ENCODE measurements at regions not wholly inside any gene's neighbourhood (a gene's known extent, or its start where the extent isn't known, plus 50 kb on each side); places are given as distances from the start of the nearest gene placed in this dataset.

DNA sequence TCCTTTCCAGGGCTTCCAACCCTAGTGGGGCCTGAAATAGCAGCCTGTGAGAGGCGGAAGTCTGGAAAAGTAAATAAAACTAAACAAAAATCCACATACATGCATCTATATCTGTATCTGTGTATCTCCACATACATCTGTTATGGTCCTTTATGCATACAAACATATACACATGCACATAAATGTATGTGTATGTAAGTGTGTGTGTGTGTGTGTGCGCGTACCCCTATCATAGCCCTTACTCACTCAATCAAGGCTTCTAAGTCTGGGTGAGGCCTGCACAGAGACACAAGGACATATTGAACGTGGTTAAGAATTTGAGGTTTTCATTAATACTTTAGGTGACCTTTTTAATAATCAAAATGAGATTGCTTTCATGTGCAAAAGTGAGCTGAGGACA lies 98.9 kb upstream of the CYRIA start:
- H4K20me1 ChIP-seq (ENCODE audit: insufficient read depth, poor library complexity, severe bottlenecking) = no peaks in the 10 kb centered on the region
- no peak overlapping the region for H2AFZ ChIP-seq
- no peak for DNase-seq (ENCODE audit: low spot score)
- H3K4me3 ChIP-seq = no peak overlapping the region
- H3K79me2 ChIP-seq = no peaks in the 10 kb centered on the region
- H3K27ac ChIP-seq = no peak overlapping the region
- H3K9me3 ChIP-seq (ENCODE audit: low read depth) = no peaks in the 10 kb centered on the region
- H3K4me2 ChIP-seq = no peak overlapping the region
- no peaks in the 10 kb centered on the region for H3K4me1 ChIP-seq (ENCODE audit: insufficient read depth)
- WGBS (ENCODE audit: low lambda C conversion rate, missing lambda C conversion rate) = 96% methylated on average over 4 of the region's 4 CpGs
- no peaks in the 10 kb centered on the region for H3K9me2 ChIP-seq (replicated peaks; ENCODE audit: insufficient read depth)
- H3K36me3 ChIP-seq (replicated peaks; ENCODE audit: insufficient read depth, low read depth) = no peaks in the 10 kb centered on the region
- no peak for TF ChIP-seq EZH2phosphoT487 (IDR thresholded peaks at IDR 0.05; ENCODE audit: low read depth, severe bottlenecking, unreplicated experiment)
- TF ChIP-seq EZH2 (IDR thresholded peaks at IDR 0.05; ENCODE audit: borderline replicate concordance) = no peak
- TF ChIP-seq, protein P1, sequence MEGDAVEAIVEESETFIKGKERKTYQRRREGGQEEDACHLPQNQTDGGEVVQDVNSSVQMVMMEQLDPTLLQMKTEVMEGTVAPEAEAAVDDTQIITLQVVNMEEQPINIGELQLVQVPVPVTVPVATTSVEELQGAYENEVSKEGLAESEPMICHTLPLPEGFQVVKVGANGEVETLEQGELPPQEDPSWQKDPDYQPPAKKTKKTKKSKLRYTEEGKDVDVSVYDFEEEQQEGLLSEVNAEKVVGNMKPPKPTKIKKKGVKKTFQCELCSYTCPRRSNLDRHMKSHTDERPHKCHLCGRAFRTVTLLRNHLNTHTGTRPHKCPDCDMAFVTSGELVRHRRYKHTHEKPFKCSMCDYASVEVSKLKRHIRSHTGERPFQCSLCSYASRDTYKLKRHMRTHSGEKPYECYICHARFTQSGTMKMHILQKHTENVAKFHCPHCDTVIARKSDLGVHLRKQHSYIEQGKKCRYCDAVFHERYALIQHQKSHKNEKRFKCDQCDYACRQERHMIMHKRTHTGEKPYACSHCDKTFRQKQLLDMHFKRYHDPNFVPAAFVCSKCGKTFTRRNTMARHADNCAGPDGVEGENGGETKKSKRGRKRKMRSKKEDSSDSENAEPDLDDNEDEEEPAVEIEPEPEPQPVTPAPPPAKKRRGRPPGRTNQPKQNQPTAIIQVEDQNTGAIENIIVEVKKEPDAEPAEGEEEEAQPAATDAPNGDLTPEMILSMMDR (IDR thresholded peaks at IDR 0.05; ENCODE audit: poor library complexity) = no peak
- H3K27me3 ChIP-seq = no peaks in the 10 kb centered on the region

- no peaks in the 10 kb centered on the region for H4K20me1 ChIP-seq (ENCODE audit: insufficient read depth, poor library complexity, severe bottlenecking)
- H3K36me3 ChIP-seq (replicated peaks; ENCODE audit: insufficient read depth, low read depth) = no peaks in the 10 kb centered on the region
- no peaks in the 10 kb centered on the region for H3K79me2 ChIP-seq
- TF ChIP-seq EZH2 (IDR thresholded peaks at IDR 0.05; ENCODE audit: borderline replicate concordance) = no peak
- TF ChIP-seq, protein P1 (IDR thresholded peaks at IDR 0.05; ENCODE audit: poor library complexity) = no peak
- no peak for TF ChIP-seq EZH2phosphoT487 (IDR thresholded peaks at IDR 0.05; ENCODE audit: low read depth, severe bottlenecking, unreplicated experiment)
- no peaks in the 10 kb centered on the region for H3K27me3 ChIP-seq
- peak; percentile 12 for DNase-seq (ENCODE audit: low spot score)
- no peak overlapping the region for H2AFZ ChIP-seq
- H3K4me3 ChIP-seq = no peak overlapping the region
- no peaks in the 10 kb centered on the region for H3K9me3 ChIP-seq (ENCODE audit: low read depth)
- WGBS (ENCODE audit: low lambda C conversion rate, missing lambda C conversion rate) = 64% methylated on average over 4 of the region's 4 CpGs
- no peak overlapping the region for H3K27ac ChIP-seq
- no peaks in the 10 kb centered on the region for H3K4me1 ChIP-seq (ENCODE audit: insufficient read depth)
- H3K9me2 ChIP-seq (replicated peaks; ENCODE audit: insufficient read depth) = no peaks in the 10 kb centered on the region
- H3K4me2 ChIP-seq = peak overlapping the region; percentile 38
These were observed 97.9 kb upstream of the CYRIA start for GRCh38 chr2:16763493-16763899.

DNA sequence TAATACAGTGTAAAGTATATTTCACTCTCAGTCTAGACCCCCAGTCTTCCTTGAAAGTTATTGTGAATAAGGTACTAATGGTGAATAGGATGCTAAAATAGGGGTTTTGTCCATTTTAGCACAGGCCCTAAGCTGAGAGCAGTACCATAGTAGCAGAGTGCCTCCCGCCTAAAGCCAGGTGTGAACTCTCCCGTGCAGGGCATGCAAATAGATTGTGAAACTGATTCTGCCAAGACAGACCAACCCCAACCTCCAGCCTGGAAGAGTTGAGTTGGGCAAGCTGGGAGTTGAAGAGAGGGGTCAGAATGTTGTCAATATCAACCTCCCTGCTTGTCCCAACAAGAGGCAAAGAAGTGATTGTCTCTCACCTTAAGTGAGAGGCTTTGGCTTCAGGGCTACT lies 97.4 kb upstream of the CYRIA start:
- Histone ChIP-seq H3K9me3 (ENCODE audit: low read depth) (no peaks in the 10 kb centered on the region), H3K4me1 (ENCODE audit: insufficient read depth) (no peaks in the 10 kb centered on the region), H3K4me2 (peak overlapping the region; percentile 38), H3K27ac (no peak overlapping the region), H3K9me2 (replicated peaks; ENCODE audit: insufficient read depth) (no peaks in the 10 kb centered on the region), H4K20me1 (ENCODE audit: insufficient read depth, poor library complexity, severe bottlenecking) (no peaks in the 10 kb centered on the region), H3K79me2 (no peaks in the 10 kb centered on the region), H3K36me3 (replicated peaks; ENCODE audit: insufficient read depth, low read depth) (no peaks in the 10 kb centered on the region), H3K4me3 (no peak overlapping the region), H3K27me3 (no peaks in the 10 kb centered on the region), H2AFZ (no peak overlapping the region)
- TF ChIP-seq, protein P1 (IDR thresholded peaks at IDR 0.05; ENCODE audit: poor library complexity) = no peak
- TF ChIP-seq EZH2 (IDR thresholded peaks at IDR 0.05; ENCODE audit: borderline replicate concordance) (no peak), EZH2phosphoT487 (IDR thresholded peaks at IDR 0.05; ENCODE audit: low read depth, severe bottlenecking, unreplicated experiment) (no peak)
- DNase-seq (ENCODE audit: low spot score) = no peak
- 46% methylated on average over 2 of the region's 2 CpGs for WGBS (ENCODE audit: low lambda C conversion rate, missing lambda C conversion rate)

- Histone ChIP-seq H3K27me3 (no peaks in the 10 kb centered on the region), H3K27ac (no peak overlapping the region), H3K79me2 (no peaks in the 10 kb centered on the region), H3K9me3 (ENCODE audit: low read depth) (no peaks in the 10 kb centered on the region), H4K20me1 (ENCODE audit: insufficient read depth, poor library complexity, severe bottlenecking) (no peaks in the 10 kb centered on the region), H3K4me2 (no peak overlapping the region), H3K4me3 (no peak overlapping the region), H3K36me3 (replicated peaks; ENCODE audit: insufficient read depth, low read depth) (no peaks in the 10 kb centered on the region), H3K4me1 (ENCODE audit: insufficient read depth) (no peaks in the 10 kb centered on the region), H2AFZ (no peak overlapping the region), H3K9me2 (replicated peaks; ENCODE audit: insufficient read depth) (no peaks in the 10 kb centered on the region)
- no peak for DNase-seq (ENCODE audit: low spot score)
- 79% methylated on average over 3 of the region's 3 CpGs for WGBS (ENCODE audit: low lambda C conversion rate, missing lambda C conversion rate)
- no peak for TF ChIP-seq EZH2 (IDR thresholded peaks at IDR 0.05; ENCODE audit: borderline replicate concordance)
- TF ChIP-seq, protein P1 (IDR thresholded peaks at IDR 0.05; ENCODE audit: poor library complexity) = no peak
- no peak for TF ChIP-seq EZH2phosphoT487 (IDR thresholded peaks at IDR 0.05; ENCODE audit: low read depth, severe bottlenecking, unreplicated experiment)
These were observed 94.8 kb upstream of the CYRIA start for GRCh38 chr2:16760426-16760825.

Measured in hepatocyte (in vitro differentiated cells).